H1 (cell line): ENCODE measurements at regions not wholly inside any gene's neighbourhood (a gene's known extent, or its start where the extent isn't known, plus 50 kb on each side); places are given as distances from the start of the nearest gene placed in this dataset.

Experiments
- EGR1 ChIP-seq: IDR thresholded peaks from 2 replicates; pipeline ENCODE4 v1.6.1; 2011; ENCODE audit warnings: low read depth, low read length, borderline replicate concordance
- GABPA ChIP-seq: IDR thresholded peaks from 2 replicates; pipeline ENCODE4 v1.6.1; 2011; ENCODE audit warnings: mild to moderate bottlenecking, low read length, moderate library complexity, borderline replicate concordance; ENCODE audit not compliant: insufficient read depth
- MAFK ChIP-seq: IDR thresholded peaks from 2 replicates; pipeline ENCODE4 v1.6.1; 2012; ENCODE audit warnings: low read depth, mild to moderate bottlenecking, improper control_type of control experiment, low read length
- NANOG ChIP-seq: IDR thresholded peaks from 2 replicates; pipeline ENCODE4 v1.6.1; 2011; ENCODE audit warnings: low read length, low read depth, mild to moderate bottlenecking, inconsistent platforms; ENCODE audit not compliant: insufficient read depth, poor library complexity, severe bottlenecking
- NRF1 ChIP-seq: IDR thresholded peaks from 2 replicates; pipeline ENCODE4 v1.6.1; 2011; ENCODE audit warnings: mild to moderate bottlenecking, low read depth, low read length, improper control_type of control experiment
- SP2 ChIP-seq: IDR thresholded peaks from 2 replicates; pipeline ENCODE4 v1.6.1; 2012; ENCODE audit warnings: mild to moderate bottlenecking, low read length, inconsistent platforms
- TBP ChIP-seq: IDR thresholded peaks from 2 replicates; pipeline ENCODE4 v1.6.1; 2011; ENCODE audit warnings: low read depth, low read length, improper control_type of control experiment
- TCF12 ChIP-seq: IDR thresholded peaks from 2 replicates; pipeline ENCODE4 v1.6.1; 2011; ENCODE audit warnings: low read depth, mild to moderate bottlenecking, low read length
- TEAD4 ChIP-seq: IDR thresholded peaks from 2 replicates; pipeline ENCODE4 v1.6.1; 2012; ENCODE audit warnings: low read depth, low read length, inconsistent platforms, mixed read lengths
- TF ChIP-seq, protein P1 (sequence below): IDR thresholded peaks from 2 replicates; pipeline ENCODE4 v1.6.1; 2011; ENCODE audit warnings: low read length, improper control_type of control experiment
- TF ChIP-seq, protein P2 (sequence below): IDR thresholded peaks from 2 replicates; pipeline ENCODE4 v1.6.1; 2012; ENCODE audit warnings: inconsistent platforms

DNA sequence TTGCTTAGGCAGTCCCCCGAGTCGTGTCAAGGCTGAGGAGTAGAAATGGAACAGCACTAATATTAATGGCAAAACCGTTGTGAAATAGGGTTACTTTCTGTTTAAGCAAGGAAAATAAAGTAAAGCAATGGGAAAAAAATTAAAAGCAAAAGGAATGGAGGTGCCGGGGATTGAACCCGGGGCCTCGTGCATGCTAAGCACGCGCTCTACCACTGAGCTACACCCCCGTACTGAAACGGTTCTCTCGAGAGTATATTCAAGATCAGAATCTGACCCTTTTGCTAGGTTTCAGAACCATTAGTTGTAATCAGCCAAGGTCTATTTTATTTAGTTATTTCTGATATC, 85.5 kb downstream of the TRIM27 start (continued):
- TF ChIP-seq, protein P1, sequence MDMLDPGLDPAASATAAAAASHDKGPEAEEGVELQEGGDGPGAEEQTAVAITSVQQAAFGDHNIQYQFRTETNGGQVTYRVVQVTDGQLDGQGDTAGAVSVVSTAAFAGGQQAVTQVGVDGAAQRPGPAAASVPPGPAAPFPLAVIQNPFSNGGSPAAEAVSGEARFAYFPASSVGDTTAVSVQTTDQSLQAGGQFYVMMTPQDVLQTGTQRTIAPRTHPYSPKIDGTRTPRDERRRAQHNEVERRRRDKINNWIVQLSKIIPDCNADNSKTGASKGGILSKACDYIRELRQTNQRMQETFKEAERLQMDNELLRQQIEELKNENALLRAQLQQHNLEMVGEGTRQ: no peak
- TF ChIP-seq, protein P2, sequence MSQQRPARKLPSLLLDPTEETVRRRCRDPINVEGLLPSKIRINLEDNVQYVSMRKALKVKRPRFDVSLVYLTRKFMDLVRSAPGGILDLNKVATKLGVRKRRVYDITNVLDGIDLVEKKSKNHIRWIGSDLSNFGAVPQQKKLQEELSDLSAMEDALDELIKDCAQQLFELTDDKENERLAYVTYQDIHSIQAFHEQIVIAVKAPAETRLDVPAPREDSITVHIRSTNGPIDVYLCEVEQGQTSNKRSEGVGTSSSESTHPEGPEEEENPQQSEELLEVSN: 0 out of 2 replicates have a peak, but pooled peaks have one; percentile 16
- TF ChIP-seq SP2 (no peak), MAFK (peak; percentile 79; the same call in 1 of the 2 replicates), TCF12 (no peak), NRF1 (peak; percentile 26; the same call in 1 of the 2 replicates), NANOG (no peak), GABPA (no peak), TBP (peak; percentile 99), EGR1 (peak; percentile 86), TEAD4 (peak; percentile 52; the same call in 1 of the 2 replicates)
